GM18502 (cell line): ENCODE measurements at regions not wholly inside any gene's neighbourhood (a gene's known extent, or its start where the extent isn't known, plus 50 kb on each side); places are given as distances from the start of the nearest gene placed in this dataset.

ENCODE experiments used
- ATAC-seq: cut with Tn5 transposase; IDR thresholded peaks from one replicate; pipeline ENCODE4 v1.9.1; 2021; ENCODE audit warnings: mild to moderate bottlenecking; ENCODE audit not compliant: unreplicated experiment, poor library complexity

DNA sequence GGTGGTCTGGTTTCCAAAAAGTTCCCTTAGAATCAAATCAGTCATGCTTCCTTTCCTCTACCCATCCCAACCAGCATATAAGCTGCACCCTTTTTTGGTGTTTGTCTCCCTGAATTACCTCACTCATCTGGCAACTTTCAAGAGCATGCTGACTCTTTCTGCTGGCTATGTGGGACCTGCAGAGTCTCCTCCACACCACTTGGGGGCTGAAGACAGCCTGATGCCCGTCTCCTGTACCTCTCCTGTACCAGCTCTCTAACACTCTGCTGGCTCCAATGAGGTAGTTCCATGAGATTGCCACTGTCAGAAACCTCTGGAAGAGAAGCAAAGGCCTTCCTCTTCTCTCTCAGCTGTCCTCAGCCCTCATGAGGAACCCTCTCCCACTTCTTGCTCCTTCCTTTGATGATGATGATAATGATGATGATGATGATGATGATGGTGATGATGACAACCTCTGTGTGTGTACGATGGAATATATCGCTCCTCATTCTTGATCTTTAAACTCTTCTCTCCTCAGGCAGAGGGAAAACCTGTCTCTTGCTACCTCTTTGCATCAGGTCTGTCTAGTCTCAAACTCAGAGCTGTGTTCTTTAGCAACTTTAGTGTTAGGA lies 257.5 kb downstream of the ZNF621 start:
- ATAC-seq: no peak

DNA sequence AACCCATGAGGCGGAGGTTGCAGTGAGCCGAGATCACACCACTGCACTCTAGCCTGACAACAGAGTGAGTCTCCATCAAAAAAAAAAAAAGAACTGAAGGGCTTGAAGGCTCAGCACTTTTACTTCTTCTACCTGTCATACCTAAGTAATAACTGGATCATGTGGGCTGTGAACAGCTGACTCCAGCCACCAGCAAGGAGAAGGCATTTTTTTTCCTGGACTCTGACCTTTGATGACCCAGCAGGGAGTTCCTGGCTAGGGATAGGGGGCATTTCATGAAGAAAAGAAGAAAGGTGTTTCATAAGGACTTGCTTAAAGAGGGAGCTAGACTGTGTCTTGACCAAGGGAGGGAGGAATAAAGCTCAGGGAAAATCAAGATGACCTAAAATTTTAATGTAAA lies 266.0 kb downstream of the ZNF621 start:
- no peak for ATAC-seq

DNA sequence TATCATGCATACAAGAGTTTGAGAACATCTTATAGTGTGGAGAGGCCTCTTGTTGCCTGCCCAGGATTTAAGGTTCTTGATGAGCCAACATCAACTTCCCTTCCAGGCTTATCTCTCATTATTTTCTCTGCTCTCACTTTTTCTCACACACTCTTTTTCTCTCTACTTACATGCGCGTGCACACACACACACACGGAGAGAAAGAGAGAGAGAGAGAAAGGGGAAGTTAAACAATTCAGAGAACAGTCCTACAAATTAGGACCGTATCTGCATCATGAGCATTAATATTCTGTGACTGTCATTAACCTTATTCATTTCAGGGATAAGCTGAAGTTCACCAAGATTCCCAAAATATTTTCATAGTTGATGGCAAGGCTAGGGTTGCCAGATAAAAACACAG lies 269.0 kb downstream of the ZNF621 start:
- no peak for ATAC-seq

DNA sequence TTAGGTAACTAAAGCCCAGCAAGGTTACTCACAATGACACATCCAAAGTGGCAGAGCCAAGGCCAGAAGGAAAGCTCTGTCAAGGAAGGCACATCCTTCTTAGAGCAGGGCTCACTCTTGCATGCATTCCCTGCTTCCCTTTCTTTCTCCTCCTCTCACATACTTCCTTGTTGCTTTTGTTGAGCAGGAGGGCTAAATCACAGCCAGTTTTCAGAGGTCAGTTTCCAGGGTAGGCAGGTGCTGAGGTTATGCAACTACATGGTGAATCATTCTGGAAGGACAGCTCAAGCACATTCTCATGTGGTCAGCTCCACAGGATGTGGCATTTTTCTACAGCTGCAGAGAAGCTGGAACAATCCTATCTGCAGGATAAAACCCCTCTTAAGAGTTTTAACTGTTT lies 275.6 kb downstream of the ZNF621 start:
- ATAC-seq: no peak

DNA sequence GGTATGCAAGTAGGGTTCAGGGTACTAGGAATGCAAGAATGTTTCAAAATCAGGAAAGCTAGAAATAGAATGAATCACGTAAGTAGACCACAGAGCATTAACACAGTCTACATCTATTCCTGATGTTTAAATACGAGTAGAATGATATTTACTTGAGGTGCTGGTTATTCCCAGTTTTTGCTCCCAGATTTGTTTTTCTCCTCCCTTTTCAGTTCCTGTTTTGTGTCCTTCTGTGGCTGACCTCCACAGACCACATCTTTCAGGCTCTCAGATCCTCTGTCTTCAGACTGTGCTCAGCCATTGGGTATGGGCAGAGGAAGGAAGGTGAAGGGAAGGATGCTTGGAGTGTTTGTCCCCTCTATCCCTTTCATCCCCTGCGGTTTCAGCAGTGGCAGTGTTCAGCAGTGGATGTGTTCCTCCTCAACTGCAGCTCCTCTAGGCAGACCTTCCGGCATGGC lies 276.6 kb downstream of the ZNF621 start:
- no peak for ATAC-seq

DNA sequence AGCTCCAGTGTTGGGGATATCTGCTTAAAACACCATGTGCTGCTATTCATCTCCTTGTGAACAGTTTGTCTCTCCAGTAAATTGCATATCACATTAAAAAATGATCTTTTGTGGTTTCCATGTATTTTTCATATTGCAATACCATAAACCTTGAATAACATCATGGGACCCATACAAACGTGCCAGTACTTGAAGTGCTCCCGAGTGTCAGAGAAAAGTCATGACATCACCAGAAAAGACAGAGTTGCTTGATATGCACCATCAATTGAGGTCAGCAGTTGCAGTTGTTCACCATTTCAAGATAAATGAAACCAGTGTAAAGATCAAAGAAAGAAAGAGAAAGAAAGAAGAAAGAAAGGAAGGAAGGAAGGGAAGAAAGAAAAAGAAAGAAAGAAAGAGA lies 278.6 kb downstream of the ZNF621 start:
- no peak for ATAC-seq

DNA sequence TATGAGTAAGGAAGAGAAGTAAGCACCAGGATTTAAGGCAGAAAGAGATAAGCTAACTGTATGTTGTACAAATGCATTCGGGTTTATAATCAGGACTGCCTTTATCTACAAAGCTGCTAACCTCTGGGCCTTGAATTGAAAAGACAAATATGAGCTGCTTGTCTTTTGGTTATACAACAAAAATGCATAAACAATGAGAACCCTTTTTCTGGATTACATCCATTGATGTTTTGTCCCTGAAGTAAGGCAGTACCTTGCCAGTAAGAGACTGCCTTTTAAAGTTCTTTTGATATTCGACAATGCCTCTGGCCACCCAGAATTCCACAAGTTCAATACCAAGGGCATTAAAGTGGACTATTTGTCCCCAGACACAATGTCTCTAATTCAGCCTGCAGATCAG lies 280.7 kb downstream of the ZNF621 start:
- no peak for ATAC-seq

DNA sequence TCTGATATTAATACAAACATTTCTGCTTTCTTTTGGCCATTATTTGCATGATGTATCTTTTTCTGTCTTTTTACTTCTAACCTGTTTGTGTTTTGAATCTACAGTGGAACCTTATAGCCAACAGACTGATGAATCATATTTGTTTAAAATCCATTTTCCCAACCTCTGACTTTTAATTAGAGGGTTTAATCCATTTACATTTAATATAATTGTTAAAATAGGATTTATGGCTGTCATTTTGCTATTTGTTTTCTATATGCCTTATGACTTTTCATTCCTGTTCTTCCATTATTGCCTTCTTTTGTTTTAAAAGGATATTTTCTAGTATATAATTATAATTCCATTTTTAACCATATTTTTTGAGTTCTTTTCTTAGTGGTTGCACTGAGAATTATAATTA lies 286.1 kb downstream of the ZNF621 start:
- no peak for ATAC-seq

DNA sequence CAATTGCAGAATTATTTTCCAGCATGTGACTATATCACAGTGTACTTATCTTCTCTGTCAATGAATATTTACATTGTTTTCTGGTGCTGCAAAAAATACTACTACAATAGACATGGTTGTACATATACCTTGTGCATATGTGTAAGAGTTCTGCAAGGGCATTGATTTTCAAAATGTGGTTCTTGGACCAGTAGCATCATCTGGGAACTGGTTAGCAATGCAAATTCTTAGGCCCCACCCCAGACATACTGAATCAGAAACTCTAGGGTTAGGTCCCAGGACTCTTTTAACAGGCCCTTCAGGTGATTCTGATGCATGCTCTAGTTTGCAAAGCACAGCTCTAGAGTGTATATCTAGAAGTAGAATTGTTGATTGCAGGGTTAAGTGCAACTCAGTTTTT lies 292.3 kb downstream of the ZNF621 start:
- no peak for ATAC-seq

DNA sequence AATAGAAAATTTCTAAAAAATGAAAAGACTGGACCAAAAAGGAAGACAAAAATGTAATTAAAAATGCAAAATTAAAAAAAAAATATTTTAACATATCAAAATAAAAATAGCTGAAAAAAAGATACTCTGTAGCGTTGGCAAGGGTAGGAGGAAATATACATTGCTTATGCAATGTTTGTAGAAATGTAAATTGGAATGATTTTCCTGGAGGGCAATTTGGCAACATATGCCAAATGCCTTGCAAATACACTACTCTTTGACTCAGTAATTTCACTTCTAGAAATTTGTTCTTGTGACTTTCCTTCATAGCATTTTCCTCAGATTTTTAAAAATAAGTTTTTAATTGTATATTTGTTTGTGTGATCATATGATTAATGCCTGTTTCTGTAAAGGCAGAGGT lies 296.6 kb downstream of the ZNF621 start:
- ATAC-seq: no peak

DNA sequence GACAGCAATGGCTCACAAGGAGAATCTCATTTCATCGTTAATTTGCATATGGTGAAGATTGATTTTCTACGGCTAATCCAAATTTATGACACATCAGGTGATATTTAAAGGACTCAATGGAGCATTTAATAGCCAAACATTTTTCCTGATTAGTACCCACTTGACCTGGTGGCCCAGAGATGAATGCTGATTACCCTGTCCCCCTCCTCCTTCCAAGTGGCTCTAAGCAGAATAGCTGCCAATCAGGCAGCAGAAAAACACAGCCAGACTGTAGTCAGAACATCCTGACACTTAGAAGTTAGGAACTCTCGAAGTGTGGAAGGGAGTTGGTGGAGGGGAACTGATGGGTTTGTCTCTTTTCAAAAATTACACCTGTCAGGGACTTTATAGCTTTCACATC lies 302.5 kb downstream of the ZNF621 start:
- no peak for ATAC-seq

DNA sequence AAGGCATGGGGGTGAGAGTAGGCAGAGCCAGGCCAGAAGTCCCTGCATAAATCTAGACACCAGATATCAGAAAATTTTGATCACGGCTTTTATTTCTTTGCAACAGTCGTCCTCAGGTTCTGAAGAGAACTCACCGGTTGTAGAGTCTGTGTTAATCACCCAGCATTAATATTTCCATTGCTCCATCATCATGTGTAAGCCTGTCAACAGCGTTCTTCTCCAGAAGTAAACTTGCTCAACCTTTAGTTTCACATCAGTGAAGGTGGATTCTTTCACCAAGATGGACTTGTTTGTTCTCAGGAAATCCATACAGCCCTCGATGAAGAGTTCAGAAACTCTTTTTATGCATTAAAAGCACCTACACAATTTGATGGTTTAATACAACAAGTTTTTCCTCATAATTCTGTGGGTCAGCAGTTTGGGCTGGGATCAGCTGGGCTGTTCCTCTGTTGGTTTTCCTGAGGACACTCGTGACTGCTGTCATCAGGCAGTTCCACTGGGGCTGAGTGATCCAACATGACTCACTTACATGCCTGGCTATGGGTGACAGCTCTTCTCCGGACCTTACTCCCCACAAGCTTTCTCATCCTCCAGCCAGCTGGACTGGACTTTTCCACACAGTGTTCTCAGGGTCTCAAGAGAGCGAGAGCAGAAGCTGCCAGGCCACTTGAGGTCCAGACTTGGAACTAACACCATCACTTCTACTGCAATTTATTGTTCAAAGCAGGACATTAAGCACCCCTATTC lies 303.4 kb downstream of the ZNF621 start:
- ATAC-seq: no peak

DNA sequence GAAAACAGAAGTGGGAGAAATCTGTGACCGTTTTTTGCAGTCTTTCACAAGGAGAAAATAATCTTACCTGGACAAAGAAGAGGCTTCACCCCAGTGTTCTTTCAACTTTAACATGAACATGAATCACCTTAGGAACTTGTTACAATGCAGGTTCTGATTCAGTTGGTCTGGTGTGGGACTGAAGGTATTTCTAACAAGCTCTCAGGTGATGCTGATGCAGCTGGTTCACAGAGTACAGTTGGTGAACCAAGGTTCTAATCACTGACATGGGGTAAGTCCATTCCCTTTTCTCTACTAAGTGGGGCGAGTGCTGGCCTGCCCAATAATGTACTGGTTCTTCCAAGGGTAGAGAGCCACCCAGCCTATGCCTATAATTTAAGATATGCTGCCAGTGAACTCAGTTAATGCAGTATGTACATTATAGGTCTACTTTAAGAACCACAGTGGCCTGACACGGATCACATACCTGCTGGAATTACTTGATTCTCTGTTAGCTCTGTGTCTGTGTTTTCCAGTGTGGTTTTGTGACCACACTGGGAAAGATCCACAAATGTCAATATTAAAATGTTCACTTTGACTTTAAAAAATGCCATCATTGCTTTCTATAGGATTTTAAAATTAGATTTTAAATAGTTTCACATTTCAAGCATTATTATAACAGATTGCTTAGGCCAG lies 304.1 kb downstream of the ZNF621 start:
- no peak for ATAC-seq

DNA sequence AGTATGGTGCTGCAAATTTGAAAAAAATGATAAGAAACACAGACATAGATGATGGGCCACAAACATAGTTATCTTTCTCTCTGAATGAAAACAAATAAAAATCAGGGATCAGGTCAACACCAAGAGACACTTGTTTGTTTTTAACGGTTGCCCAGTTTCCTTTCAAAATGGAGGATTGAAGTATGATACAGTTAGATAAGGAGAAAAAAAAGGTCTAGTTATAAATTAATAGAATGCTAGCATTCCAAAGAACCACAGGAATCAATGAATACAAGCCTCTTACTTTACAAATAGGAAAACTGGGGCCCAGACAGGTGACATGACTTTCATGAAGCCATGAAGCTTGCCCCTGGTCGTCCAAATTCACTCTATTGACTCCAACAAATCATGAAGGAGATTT lies 305.1 kb downstream of the ZNF621 start:
- no peak for ATAC-seq

DNA sequence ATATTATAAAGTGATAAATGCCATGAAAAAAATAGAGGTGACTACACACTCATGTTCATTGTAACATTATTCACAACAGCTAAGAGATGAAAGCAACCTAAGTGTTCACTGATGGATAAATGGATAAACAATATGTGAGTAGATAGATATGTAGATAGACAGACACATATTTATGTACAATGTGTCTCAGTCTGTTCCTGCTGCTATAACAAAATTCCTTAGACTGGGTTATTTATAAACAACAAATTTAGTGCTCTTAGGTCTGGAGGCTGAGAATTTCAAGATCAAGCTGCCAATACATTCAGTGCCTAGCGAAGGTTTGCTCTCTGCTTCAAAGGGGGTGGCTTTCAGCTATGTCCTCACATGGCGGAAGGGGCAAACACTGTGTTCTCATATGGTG lies 312.5 kb downstream of the ZNF621 start:
- ATAC-seq: no peak

DNA sequence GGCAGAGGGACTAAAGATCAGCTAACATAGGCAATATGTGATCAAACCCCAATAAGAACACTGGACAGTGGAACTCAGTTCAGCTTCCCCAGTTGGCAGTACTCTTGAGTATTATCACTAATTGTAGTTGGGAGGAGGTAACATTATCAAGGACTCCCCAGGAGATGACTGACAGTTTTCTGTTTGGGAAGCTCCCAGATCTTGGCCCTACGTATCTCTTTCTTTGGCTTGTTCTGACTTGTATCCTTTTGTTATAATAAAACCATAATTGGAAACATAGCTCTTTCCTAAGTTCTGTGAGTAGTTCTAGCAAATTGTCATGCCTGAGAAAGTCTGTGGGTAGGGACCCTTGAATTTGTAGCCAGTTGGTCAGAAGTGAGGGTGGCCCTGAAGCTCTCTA lies 316.4 kb downstream of the ZNF621 start:
- no peak for ATAC-seq

DNA sequence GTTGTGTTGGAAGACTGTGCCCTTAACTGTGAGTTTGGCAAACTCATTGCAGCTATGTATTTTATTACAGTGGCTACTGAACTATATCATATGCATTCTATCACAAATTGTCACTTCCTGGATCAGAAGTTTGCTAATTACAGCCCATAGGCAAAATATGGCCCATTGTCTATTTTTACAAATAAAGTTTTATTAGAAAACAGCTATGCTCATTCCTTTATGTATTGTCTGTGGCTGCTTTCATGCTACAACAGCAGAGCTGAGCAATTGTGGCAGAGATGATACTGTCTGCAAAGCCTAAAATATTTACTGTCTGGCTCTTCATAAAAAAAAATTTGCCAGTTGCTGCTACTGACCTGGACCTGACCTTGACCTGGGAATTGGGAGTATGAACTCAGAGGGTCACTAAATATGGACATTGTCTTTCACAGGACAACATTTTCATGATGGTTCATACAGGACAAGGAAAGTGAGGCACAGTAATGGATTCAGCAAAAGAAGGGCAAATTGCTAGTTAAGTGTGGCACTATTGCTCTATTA lies 316.9 kb downstream of the ZNF621 start:
- ATAC-seq: no peak

DNA sequence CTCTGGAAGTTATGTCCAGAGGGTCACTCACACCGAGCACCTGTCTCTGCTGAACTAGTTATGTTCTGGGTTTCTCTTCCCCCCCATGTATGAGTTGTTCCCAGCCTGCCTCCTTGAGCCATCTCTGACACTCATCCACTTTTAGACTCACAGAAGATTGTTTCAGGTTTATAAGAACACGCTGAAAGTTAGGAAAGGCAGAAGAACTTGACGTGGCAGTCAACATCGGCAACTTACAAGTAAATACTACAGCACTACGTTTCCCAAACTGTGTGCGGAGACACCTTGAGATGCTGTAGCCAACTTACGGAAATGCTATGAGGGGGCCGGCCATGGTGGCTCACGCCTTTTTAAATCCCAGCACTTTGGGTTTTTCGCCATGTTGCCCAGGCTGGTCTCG lies 318.0 kb downstream of the ZNF621 start:
- no peak for ATAC-seq

DNA sequence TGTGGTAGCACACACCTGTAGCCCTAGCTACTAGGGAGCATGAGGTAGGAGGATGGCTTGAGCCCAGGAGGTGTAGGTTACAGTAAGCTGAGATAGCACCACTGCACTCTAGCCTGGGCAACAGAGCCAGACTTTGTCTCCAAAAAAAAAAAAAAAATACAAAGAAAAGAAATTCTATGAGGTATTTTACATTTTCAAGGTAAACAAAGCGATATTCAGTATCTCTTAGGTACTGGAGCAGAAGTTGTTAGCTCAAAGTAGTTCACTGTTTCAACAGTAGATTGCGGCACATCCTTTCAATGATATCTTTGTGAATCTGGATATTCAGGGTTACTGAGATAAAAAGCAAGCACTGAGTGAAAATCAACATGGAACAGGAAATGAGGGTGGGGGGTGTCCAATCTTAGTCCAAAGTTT lies 318.5 kb downstream of the ZNF621 start:
- no peak for ATAC-seq

DNA sequence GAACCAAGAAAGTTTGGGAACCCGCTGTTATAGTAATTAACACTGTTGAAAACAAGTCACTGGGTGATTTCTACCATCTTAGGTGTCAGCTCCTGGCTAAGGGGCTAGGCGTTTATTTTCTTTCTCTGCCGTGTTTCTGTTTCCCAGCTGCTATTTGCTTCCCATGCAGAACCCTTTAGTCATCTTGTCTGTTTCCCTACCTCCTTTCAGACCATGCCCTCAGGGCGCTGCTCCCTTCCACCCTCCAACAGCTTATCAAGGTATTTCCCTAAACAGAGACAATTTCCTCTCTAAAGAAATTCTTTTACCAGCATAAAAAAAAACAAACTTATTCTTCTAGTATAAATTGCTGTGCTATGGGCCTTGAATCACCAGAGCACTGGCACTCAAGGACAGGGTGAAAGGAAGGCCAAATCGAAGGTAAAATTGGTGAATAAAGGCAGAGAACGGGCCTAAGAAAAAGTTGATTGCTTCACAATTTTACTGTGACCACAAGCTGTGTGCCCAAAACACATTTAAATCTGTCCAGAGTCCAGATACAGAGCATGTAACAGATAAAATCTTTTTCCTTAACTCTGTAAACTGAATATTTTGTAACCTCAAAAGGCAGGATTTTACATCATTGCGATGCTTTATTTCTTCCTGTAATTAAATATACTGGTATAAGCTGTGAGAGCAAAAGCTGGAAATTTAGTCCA lies 319.2 kb downstream of the ZNF621 start:
- ATAC-seq: no peak

DNA sequence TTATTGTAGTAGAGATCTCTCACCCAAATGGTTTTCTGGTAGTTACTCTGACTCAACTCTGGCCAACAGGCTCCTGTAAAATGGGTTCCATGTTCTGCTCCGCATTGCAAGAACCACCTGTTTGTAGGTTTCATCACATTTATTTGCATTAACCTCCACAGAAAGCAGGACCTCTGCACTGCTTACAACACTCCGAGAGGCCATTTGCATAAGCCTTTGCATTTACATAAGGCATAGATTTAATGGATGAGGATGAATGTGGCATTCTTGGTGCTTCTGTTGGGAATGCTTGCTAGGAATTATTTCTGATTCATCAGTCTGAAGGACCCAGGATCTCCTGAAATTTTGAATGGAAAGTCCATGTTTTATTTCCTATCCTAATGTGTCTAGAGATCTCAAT lies 320.1 kb downstream of the ZNF621 start:
- no peak for ATAC-seq
